Heart left ventricle (tissue), 16 donors: ENCODE measurements at regions not wholly inside any gene's neighbourhood (a gene's known extent, or its start where the extent isn't known, plus 50 kb on each side); places are given as distances from the start of the nearest gene placed in this dataset.
"Not testable (repeated sequence)": the region's sequence is repeated elsewhere in the genome, so short reads cannot be mapped to it uniquely, and the experiment has no call there.

Experiments used
- ATAC-seq, 4 donors: fragments of 200-7000 bp; cut with Tn5 transposase; one replicate each; pipeline ENCODE4 v1.9.1; 2020 to 2022; ENCODE audit warnings: moderate library complexity in 4 of 4, mild to moderate bottlenecking in 3 of 4, moderate number of reproducible peaks in 1 of 4
- DNase-seq, 5 donors: peaks; one replicate each; pipeline ENCODE4 v3.0.0-alpha.2; 2020
- H3K27ac ChIP-seq, 12 donors: fragments of 200-600 bp; sonication (generic) in 4 of 12; one replicate each; pipeline versions ENCODE4 v1.5.0 to v1.8.0; 2016 to 2022; ENCODE audit warnings: mild to moderate bottlenecking in 2 of 12
- H3K27me3 ChIP-seq, 9 donors: fragments of 200-600 bp; sonication (generic) in 2 of 9; one replicate each; pipeline versions ENCODE4 v1.5.1 to v1.8.0; 2016 to 2022; ENCODE audit warnings: mild to moderate bottlenecking in 3 of 9
- H3K36me3 ChIP-seq, 9 donors: fragments of 200-600 bp; sonication (generic) in 2 of 9; one replicate each; pipeline versions ENCODE4 v1.5.0 to v1.8.0; 2018 to 2022; ENCODE audit warnings: mild to moderate bottlenecking in 2 of 9
- H3K4me1 ChIP-seq, 12 donors: fragments of 200-600 bp; sonication (generic) in 4 of 12; one replicate each; pipeline versions ENCODE4 v1.5.0 to v1.8.0; 2016 to 2022; ENCODE audit warnings: mild to moderate bottlenecking in 3 of 12
- H3K4me3 ChIP-seq, 12 donors: fragments of 200-600 bp; sonication (generic) in 4 of 12; one replicate each; pipeline versions ENCODE4 v1.5.0 to v1.8.0; 2017 to 2022; ENCODE audit warnings: mild to moderate bottlenecking in 9 of 12, moderate library complexity in 4 of 12
- H3K9me3 ChIP-seq, 12 donors: fragments of 200-600 bp; sonication (generic) in 4 of 12; one replicate each; pipeline versions ENCODE4 v1.5.0 to v1.8.0; 2016 to 2022; ENCODE audit warnings: mild to moderate bottlenecking in 1 of 12
- POLR2A ChIP-seq, 2 donors: fragments of 450-650 bp; IDR thresholded peaks; one replicate each; pipeline ENCODE4 v1.6.1; 2017; ENCODE audit warnings: antibody characterized with exemption in 2 of 2, mild to moderate bottlenecking in 2 of 2, moderate library complexity in 2 of 2
- WGBS, 4 donors: extraction: QIAGEN DNeasy Blood & Tissue Kit in 2 of 4; methylation state at CpG; one replicate each; pipeline versions ENCODE4 v1.1.5 to v1.1.7; 2013 to 2018; 5-methylcytosine and 5-hydroxymethylcytosine counted together
- intact Hi-C, 10 donors: fragments of 100-400 bp; cut with DNase I; formaldehyde crosslinking; loops; one replicate each; pipeline versions ENCODE4 v1.11.1 to v1.14.2; 2022
- TF ChIP-seq, protein P1 (sequence below), 12 donors: fragments of 200-600 bp; sonication (generic) in 4 of 12; IDR thresholded peaks; one replicate each; pipeline versions ENCODE4 v1.5.0 to v1.8.0; 2018 to 2022; ENCODE audit warnings: antibody characterized with exemption in 12 of 12, mild to moderate bottlenecking in 5 of 12
- donor health status: ischemic (EF 13 %, LVEDD 7.1; RV severe dilation, severe dysfunction).
- donor health status: healthy with polysubstance abuse.
- donor health status: DM: no; HTN: yes; CAD: no.
- donor health status: DM: no; HTN: no; CAD: no.
- donor health status: ischemic (EF 25% LVEDD 6.9; RV normal size, moderate dysfunction).
- donor health status: ischemic (EF 25% LVEDD 5.7; RV mildly dilated, moderate dysfunction).
- donor health status: healthy.
- donor health status: DM: yes; HTN: yes; CAD: no.
- donor health status: ischemic (EF 35%, LVEDD 5.7; RV mildly dilated, moderate dysfunction).
- donor health status: nonischemic (EF 11% LVEDD 7.7; RV severe dilation, severe dysfunction).
- donor health status: DM: yes; HTN: yes; CAD: no.
- donor health status: PGD.
- donor health status: ischemic (EF 29% LVEDD 5.4; RV normal size, mild dysfunction).
- donor health status: nonischemic (EF 23%, LVEDD 6.1; RV moderate dilation, normal function).

GRCh38 chr2:5203134-5203755 is 488.9 kb upstream of the SOX11 start:
- H3K4me3 ChIP-seq = no peak overlapping the region
- no peaks in the 10 kb centered on the region for H3K36me3 ChIP-seq
- H3K4me1 ChIP-seq = no peaks in the 10 kb centered on the region
- ATAC-seq (no peak), DNase-seq (no peak)
- H3K9me3 ChIP-seq = peaks cover 0 to 6% (median 0%) of the 10 kb centered on the region in 12 donors
- no peaks in the 10 kb centered on the region for H3K27me3 ChIP-seq
- intact Hi-C loops = no loop called here
- no peak overlapping the region for H3K27ac ChIP-seq
- no peak for TF ChIP-seq POLR2A (IDR thresholded peaks at IDR 0.05)
- TF ChIP-seq, protein P1, sequence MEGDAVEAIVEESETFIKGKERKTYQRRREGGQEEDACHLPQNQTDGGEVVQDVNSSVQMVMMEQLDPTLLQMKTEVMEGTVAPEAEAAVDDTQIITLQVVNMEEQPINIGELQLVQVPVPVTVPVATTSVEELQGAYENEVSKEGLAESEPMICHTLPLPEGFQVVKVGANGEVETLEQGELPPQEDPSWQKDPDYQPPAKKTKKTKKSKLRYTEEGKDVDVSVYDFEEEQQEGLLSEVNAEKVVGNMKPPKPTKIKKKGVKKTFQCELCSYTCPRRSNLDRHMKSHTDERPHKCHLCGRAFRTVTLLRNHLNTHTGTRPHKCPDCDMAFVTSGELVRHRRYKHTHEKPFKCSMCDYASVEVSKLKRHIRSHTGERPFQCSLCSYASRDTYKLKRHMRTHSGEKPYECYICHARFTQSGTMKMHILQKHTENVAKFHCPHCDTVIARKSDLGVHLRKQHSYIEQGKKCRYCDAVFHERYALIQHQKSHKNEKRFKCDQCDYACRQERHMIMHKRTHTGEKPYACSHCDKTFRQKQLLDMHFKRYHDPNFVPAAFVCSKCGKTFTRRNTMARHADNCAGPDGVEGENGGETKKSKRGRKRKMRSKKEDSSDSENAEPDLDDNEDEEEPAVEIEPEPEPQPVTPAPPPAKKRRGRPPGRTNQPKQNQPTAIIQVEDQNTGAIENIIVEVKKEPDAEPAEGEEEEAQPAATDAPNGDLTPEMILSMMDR (IDR thresholded peaks at IDR 0.05) = no peak
- WGBS, 4 donors = 63 to 72% (median 66%) methylated on average over 5 of the region's 5 CpGs

- H3K4me1 ChIP-seq, H3K36me3 ChIP-seq, H3K27me3 ChIP-seq, intact Hi-C loops, H3K9me3 ChIP-seq, H3K27ac ChIP-seq, H3K4me3 ChIP-seq, DNase-seq, ATAC-seq: not testable (repeated sequence)
- 84 to 96% (median 90%) methylated on average over 2 of the region's 2 CpGs for WGBS, 4 donors
Observed at GRCh38 chr2:5206742-5207141, 485.4 kb upstream of the SOX11 start.

DNA sequence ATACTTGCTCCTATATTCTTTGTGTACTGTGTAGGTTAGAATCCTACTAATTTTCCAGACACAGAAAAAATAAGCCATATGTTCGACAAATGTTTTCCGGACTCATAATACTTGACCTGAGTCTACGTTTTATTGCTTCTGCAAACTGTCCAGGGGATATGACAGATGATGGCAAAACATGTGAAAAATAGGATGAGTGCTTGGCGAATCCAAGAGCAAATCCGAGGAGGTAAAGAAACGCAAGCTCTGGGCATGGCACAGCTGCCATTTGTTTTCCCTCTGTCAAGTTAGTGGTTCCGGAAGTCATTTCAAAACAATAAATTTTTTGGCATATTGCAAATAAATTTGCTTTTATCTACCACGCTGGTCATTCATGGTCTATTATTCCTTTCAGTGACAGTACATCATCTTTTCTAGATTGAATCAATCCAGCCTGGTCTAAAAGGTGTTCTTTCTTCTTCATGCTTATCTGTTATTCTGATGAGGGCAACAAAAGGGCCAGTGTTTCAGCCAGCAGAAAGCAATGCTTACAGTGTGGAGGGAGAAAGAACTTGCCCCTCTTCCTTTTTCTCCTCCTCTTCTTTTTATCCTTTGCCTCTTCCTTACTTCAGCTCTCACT is 476.1 kb upstream of the SOX11 start:
- WGBS, 4 donors = 83 to 87% (median 85%) methylated on average over 8 of the region's 8 CpGs
- no peak overlapping the region for H3K4me3 ChIP-seq
- peaks cover 0 to 7% (median 0%) of the 10 kb centered on the region in 12 donors for H3K9me3 ChIP-seq
- ATAC-seq = no peak
- TF ChIP-seq, protein P1 (IDR thresholded peaks at IDR 0.05) = no peak
- no peak for TF ChIP-seq POLR2A (IDR thresholded peaks at IDR 0.05)
- no peaks in the 10 kb centered on the region for H3K4me1 ChIP-seq
- H3K36me3 ChIP-seq = no peaks in the 10 kb centered on the region
- no peak overlapping the region for H3K27ac ChIP-seq
- intact Hi-C loops = no loop called here
- no peak for DNase-seq
- no peaks in the 10 kb centered on the region for H3K27me3 ChIP-seq

DNA sequence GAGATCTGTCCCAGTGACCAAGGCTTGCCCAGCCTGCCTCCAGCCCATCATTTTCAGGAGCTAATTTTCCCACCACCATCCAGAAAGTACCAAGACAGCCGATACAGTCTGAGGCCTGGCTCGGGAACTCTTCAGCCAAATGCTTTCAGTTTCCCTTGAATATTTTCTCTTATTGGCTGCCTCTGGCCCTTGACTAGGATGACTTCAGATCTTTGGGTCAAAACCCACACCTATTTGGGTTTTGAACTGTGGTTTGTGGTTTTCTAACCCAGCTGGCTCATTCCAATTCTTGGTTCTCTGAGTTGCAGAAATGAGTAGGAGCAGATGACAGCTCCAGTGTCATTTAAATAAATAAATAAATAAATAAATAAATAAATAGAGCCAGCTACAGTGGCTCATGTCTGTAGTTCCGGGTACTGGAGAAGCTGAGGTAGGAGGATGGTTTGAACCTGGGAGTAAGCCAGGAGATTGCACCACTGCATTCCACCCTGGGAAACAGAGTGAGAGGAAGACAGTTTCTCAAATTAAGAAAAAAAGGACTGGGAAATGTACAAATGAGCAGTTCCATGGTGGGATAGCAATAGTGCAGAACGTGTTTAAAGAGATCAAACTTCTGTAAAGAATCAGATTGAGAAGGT is 465.0 kb upstream of the SOX11 start:
- ATAC-seq (no peak), DNase-seq (no peak)
- intact Hi-C loops = no loop called here
- TF ChIP-seq, protein P1 (IDR thresholded peaks at IDR 0.05) = no peak
- TF ChIP-seq POLR2A (IDR thresholded peaks at IDR 0.05) = no peak
- WGBS, 4 donors = 84 to 86% (median 85%) methylated on average over 4 of the region's 4 CpGs
- no peak overlapping the region for H3K4me3 ChIP-seq
- H3K9me3 ChIP-seq = no peaks in the 10 kb centered on the region
- no peak overlapping the region for H3K27ac ChIP-seq
- H3K36me3 ChIP-seq = no peaks in the 10 kb centered on the region
- H3K27me3 ChIP-seq = no peaks in the 10 kb centered on the region
- no peaks in the 10 kb centered on the region for H3K4me1 ChIP-seq
